HG02885 (cell line): ENCODE measurements at regions not wholly inside any gene's neighbourhood (a gene's known extent, or its start where the extent isn't known, plus 50 kb on each side); places are given as distances from the start of the nearest gene placed in this dataset.

ENCODE experiments used
- ATAC-seq: cut with Tn5 transposase; IDR thresholded peaks from one replicate; pipeline ENCODE4 v1.9.1; 2021; ENCODE audit warnings: mild to moderate bottlenecking; ENCODE audit not compliant: unreplicated experiment, poor library complexity

DNA sequence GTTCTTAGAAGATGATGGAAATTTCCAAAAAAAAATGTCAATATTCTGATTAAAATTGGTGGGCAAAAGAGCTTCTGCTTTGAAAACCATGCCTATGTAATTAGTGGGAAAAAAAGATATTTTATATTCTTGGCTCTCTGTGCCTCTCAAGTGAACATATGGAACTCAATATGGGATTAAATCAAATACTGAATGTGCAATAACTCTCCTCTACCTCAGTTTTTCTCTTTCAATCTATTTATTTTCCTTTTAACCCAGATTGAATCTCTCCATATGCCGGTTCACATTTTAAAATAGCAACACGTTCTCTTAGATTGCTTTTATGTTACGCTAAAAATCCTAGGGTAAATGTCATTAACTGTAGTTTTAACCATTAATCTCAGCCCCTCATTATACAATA is 224.2 kb upstream of the PABPC4L start:
- no peak for ATAC-seq

DNA sequence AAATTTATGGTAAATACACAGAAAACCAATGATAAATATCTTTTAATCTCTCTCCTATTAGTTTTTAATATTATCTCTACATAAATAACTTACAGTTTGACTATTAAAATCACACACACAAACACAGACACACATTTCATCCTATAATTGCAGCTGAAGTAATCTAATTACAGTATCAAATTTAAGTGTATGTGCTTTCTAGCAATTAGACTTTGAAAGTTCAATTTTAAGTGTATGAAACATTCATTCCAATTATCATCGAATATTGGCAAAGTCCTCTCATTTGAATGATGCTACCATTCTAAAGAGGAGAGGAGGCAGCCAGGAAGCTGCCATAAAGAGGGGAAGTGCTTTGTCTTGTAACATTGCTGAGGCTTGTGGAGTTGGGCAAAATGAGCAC is 221.2 kb upstream of the PABPC4L start:
- ATAC-seq = no peak

DNA sequence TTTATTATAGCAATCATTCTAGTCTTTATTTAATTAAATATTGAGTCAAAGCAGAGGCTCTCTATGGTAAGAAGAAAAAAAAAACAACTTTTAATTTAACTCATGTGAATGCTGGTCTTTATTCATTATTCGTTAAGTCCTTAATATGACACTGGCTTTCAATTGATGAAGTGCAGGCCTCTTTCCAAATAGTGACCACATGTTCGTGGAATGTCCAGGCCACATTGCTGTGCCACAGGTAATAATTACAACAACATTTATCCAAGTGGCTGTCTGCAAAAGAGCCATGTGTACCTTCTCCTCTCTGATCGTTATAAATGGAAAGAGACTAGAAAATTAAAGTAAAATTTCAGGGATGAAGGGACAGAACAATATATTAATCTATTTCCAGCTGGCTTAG is 220.1 kb upstream of the PABPC4L start:
- ATAC-seq = no peak

DNA sequence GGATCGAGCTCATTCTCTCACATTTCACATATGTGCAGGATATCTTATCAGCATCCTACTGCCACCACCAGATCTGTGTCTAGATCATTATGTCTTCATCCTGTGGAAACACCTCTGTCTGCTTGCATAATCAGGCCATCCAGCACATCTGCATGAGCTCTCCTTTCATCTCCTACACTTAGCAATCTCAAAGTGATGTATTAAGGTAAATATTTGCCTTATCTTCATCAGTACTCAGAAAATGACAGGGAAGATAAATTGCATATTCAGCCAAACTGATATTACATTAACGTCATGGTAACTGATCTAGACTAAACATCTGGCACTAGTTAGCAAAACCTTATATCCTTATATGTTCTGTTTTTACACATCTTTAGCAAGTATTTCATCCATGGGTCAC is 207.3 kb upstream of the PABPC4L start:
- no peak for ATAC-seq

DNA sequence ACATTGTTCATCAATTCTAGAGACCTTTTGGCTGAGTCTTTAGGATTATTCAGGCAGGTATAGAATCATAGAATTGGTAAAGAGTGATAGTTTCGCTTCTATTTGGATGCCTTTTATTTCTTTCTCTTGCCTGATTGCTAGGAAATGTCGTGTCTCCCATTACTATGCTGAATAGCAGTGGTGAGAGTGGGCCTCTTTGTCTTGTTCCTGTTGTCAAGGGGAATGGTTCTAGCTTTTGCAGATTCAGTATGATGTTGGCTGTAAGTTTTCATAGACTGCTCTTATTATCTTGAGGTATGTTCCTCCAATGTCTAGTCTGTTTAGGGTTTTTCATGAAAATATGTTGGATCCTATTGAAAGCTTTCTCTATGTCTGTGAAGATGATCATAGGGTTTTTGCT is 200.2 kb upstream of the PABPC4L start:
- ATAC-seq = no peak

DNA sequence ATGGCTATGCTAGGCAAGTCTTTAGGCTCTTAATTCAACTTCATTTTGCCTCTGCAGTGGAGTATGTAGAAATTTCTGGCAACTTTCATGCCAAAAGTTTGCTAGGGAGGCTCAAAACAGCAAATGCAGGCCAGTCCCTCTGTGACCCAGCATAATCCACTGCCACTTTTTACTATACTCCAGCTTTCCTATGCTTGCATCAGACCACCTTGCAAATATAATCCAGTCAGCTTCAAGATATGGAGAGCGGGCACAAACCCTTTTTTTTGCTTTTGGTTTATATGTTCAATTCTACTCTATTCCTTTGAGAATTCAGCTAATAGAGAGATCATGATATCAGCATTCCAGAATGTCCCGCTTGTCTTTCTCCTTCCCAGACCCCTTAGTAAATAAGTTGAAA is 192.0 kb upstream of the PABPC4L start:
- ATAC-seq = no peak

DNA sequence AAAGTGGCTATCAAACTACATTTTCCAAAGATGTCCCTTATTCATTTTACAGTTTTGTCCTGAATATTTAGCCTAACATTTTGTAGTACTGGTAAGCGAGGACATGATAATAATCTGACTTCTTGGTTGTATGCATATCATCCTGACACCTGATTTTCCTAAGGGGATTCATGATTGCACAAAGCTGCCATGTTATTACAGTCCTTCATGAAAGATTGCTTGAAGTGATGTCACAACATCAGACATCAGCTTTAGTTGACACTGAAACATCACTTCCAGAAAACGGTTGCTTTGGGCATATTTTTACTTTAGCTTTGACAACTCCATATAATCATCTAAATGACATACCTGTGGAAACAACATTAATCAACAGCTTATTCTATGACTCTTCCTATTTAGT is 188.7 kb upstream of the PABPC4L start:
- no peak for ATAC-seq

DNA sequence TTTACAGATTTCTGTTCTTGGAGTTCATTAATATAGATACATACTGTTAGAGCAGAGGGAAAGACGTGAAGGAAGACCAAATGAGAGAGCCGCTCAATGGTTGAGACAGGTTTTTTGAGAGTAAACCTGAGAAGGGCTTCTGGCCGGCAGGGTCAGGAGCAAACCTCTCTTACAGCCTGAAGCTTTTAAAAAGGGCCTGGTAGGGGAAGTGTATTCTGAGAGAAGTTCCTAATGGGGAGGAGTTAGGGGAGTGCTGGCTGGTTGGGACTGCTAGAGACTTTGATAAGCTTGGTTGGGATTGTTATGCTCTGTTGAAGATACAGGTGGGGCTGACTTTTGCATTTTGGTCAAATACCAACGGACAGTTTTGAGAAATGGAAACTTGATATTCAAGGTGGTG is 186.8 kb upstream of the PABPC4L start:
- ATAC-seq = no peak

DNA sequence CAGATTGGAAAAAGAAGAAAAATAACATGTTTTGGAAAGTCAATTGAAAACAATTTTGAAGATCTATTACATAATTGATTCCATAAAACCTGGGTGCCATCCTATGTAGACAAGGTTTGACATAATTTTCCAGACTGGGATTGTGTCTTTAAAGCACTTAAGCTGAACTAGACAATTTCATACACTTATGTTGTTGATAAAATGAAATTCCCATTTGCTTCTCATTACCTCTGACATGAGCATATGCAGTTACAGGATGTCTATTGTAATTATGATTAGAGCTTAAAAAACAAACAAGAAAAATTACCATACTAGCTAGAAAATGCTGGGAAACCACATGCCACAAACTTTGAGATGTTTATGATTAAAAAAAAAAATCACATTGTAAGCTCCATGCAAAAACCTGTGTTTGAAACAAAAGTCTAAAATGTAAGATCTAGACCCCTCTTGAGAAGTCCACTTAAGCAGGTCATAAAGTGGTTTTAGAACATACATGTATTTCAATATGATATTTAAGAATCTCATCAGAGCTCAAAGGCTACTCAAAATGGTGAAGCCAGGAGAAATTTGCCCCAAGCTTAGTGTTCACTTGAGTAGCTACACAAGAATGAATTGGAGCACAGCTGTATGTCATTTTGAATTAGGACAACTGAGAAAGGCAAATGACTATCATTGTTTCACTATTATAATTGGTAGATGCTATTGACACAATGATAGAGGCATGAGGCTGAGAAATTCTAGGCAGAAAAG is 181.1 kb upstream of the PABPC4L start:
- ATAC-seq = no peak

DNA sequence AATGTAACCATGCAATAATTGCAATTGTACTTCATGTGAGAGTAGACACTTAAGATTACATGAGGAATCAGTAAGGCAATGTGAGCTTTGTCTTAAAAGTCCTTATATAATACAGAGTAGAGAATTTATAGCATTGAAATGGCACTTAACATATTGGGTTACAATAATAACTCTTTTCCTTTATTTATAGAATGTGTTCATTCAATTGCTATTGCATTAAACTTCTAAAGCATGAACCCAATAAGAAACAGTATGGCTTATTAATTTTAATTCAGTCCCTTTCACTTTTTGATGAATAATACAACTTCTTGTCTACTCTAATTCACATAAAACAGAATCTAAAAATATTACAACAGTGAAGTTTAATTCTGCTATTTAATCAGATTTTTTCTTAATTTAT is 174.2 kb upstream of the PABPC4L start:
- ATAC-seq = no peak

DNA sequence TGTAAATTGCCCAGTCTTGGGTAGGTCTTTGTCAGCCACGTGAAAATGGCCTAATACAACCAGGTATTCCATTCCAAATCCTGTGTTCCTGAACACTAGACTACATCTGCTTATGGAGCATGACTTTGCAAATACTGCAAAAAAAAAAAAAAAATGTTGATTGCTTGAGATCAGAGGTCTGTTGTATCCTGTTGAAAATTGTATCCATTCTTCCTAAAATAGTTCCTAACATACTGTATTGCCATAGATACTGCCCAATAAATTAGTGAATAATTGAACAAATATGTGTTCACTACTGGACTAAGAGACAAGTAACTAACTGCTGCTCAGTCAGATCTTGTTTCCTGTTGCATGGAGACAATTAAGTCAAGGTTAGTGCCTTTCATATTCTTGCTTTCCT is 164.3 kb upstream of the PABPC4L start:
- no peak for ATAC-seq

DNA sequence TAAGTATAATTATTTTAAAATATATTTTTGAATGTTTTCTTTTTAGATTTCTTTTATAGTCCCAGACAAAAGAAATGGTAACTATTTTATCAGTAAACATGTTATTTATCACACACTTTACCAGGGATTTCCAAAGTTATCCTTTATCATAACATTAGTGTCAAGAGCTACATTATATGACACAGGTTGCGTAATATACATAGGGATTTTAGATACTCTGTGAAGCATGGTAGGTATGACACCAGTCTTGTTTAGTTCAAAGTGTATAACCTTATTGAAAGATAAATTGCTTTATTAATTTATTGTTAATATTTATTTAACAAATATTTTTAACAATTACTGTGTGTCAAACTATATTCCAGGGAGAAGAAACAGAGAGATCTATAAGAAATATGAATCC is 163.3 kb upstream of the PABPC4L start:
- no peak for ATAC-seq

DNA sequence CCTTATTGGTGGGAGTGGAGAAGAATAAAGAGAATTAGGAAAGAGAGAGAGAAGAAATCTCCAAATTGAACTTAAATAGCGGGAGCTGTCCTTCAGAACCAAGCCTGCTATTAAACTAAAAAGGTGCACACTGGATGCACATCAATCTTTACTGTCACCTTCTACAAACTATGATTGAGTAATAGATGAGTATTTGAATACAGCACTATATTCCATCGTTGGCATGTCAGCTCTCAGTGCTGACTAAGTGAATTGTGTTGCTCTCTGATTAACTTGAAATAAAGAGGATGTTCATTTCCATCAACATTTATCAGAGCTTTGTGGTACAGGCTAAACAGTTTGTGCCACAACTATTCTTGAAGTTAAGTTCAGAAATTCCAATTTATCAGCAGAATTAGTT is 143.7 kb upstream of the PABPC4L start:
- no peak for ATAC-seq

DNA sequence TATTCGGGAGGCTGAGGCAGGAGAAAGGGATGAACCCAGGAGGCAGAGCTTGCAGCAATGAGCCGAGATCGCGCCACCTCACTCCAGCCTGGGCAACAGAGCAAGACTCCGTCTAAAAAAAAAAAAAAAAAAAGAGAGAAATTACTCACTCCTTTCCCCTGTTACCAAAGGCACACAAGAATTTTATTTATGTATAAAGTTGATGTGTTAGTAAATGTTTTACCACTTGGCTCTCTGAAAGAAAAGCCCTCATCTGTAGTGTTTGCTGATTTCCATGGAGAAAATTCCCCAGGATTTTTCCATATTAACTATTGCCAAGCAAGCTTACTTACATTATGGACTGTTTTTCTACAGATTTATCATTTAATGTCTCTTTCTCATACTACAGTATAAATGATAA is 142.1 kb upstream of the PABPC4L start:
- ATAC-seq = no peak

DNA sequence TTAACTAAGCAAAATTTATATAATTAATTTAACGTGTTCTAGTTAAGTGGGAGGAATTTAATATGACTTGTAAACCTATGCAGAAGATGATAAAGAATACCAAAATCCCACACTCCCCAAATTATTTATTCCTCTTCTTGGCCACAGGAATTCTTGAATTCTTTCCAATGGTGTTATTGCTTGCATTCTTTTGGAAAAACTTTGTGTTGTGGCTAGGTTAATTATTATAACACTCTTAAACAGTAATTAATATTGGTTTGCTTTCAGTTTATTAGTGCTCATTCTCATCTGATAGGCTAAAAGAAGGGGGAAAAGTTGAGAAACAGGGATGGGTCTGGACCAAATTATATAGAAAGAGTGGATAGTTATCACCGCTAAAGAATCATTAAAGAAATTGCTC is 141.5 kb upstream of the PABPC4L start:
- ATAC-seq = no peak

DNA sequence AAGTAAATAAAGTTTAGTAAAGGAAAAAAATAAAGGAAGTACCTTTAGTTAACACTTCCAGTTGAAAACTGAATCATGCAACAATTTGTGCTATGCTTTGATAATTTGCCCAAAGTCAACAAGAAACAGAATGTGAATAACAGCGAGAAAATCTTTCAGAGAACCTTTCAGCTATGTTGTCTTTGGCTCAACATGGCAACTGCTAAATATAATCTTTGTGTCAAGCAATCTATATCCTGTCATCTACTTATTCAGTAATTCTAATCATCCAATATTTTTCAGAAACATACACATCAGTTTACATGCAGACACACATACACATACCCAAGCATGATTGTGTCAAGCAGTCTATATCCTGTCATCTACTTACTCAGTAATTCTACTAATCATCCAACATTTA is 136.0 kb upstream of the PABPC4L start:
- no peak for ATAC-seq

DNA sequence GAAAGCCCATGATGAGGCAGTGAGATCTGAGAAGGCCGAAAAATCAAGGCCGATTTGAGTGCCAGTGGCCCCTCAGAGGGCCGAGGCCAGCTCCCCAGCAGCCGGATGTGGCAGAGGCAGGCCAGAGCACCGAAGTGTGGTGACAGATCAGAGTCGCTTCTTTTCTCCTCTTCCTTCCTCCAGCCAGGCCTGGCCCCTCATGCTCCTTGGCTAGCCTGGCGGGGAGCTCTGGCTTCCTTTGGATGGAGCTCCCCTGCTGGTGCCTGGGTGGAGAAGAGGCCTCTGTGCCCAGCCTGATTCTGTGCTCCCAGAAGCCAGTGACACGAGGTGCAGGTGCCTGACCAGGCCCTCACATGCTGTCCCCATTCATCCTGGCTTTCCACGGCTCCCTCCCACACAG is 127.2 kb upstream of the PABPC4L start:
- no peak for ATAC-seq

DNA sequence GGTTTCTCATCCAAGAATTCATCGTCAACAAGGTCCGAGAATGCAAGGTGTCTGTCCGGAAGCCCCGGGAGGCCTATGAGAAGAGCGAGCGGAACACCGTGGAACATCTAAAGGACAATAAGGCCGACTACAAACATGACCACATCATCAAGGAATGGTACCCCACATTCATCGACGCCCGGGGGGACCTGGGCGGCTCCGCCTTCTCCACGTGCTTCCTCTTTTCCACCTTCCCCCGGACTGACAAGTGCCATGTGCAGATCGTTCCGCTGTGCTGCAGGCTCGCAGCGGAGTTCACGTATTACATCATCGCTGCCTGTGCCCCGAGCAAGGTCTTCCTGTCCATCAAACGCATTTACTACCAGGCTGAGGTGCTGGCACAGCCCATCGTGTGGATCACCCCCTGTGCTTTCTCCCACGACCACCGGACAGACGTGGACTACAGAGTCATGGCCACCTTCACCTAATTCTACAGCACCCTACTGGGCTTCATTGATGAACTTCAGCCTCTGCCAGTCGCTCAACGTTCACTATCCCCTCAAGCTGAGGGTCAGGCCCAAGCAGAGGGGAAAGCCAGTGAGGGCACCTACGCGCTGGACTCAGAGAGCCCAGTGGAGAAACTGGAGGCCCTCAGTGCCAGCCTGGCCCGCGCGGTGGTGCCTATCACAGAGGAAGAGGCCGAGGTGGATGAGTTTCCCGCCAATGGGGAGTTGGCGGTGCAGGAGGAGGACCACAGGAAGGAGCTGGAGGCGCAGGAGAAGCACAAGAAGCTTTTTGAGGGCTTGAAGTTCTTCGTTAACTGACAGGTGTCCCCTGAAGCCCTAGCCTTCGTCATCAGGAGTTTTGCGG is 125.9 kb upstream of the PABPC4L start:
- ATAC-seq = no peak

DNA sequence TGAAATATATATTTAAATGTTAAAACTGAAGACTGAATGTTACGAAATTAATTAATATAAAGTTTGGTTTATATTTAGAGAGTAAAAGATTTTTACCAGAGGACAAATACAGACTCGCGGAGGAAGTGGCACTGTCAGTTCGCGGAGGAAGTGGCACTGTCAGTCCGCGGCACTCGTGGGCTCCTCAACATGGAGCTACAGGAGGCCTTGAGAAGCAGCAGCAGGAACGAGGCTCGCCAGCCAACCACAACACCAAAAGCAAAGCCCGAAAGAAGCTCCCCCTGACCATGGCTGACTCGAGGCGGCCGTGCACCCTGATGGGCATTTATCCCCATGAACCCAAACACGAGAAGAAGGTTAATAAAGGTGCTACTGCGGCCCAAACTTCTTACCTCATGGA is 125.3 kb upstream of the PABPC4L start:
- no peak for ATAC-seq

DNA sequence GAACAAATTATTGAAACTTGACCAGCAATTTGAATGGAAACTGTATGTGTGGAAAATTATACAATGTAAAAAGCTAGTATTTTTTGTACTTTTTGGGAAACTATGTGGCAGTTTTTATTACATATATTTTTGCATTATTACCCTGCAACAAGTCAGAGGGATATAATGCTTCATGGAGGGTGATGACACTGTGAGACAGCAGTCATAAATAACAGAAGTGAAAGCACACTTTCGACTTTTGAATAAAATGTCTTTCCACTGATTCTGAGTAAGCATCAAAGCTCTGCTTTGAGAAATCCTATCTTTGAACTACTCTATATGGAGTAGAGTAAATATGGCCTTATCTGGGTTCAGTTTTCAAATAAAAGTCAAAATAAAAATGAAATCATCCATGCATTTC is 122.6 kb upstream of the PABPC4L start:
- no peak for ATAC-seq

DNA sequence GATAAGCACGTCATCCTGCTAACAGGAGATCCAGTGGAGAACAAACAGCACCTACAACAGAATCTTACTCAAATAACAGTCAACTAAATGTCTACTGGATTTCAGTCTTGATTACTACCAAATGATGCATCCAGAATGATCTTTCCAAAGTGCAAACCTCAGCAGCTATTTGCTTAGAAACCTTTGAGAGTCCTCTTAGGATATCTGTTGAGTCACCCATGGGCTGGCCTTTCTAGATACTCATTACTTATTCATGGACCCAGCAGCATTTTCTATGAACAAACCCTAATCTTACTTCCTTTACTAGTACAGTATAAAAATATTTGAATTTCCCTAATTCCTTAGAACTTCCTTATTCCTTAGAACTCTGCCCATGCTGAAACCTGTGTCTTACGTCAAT is 118.5 kb upstream of the PABPC4L start:
- no peak for ATAC-seq

DNA sequence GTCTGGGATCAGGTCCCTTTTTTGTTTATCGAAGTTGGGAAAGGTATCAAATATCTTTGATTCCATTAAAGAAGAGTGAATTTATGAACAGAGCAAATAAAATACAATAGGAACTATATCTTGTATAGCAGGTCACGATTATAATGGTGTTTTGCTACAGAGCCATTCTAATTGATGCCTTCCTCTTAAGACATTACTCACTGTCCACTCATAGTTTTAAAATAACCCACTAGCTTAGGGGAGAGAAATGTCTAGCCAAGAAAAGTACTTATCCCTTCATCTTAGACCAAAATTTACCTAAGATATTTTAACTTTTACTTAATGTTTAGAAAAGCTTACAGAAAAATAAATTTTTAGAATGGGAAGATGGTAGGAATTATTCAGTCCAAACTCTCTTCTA is 112.0 kb upstream of the PABPC4L start:
- no peak for ATAC-seq
